T-helper 1 cell treated with Interleukin-12 subunit alpha and Interleukin-12 subunit beta and Interleukin-4 antibody, amounts not matched to agents 30 μg/mL and 1 μg/mL, for 36 hours (primary cell): ENCODE measurements at regions not wholly inside any gene's neighbourhood (a gene's known extent, or its start where the extent isn't known, plus 50 kb on each side); places are given as distances from the start of the nearest gene placed in this dataset.
"Not testable (repeated sequence)": the region's sequence is repeated elsewhere in the genome, so short reads cannot be mapped to it uniquely, and the experiment has no call there.

ENCODE experiments used
- H3K27ac Mint-ChIP-seq: one replicate; pipeline ENCODE4 v1.8.0; 2021; ENCODE audit warnings: mild to moderate bottlenecking, mixed read lengths
- H3K27me3 Mint-ChIP-seq: one replicate; pipeline ENCODE4 v1.8.0; 2021; ENCODE audit warnings: low read depth, mixed read lengths
- H3K36me3 Mint-ChIP-seq: one replicate; pipeline ENCODE4 v1.8.0; 2021; ENCODE audit warnings: low read depth, mixed read lengths
- H3K4me1 Mint-ChIP-seq: one replicate; pipeline ENCODE4 v1.8.0; 2021; ENCODE audit warnings: low read depth, mixed read lengths
- H3K4me3 Mint-ChIP-seq: one replicate; pipeline ENCODE4 v1.8.0; 2021; ENCODE audit warnings: mild to moderate bottlenecking, moderate library complexity, mixed read lengths
- H3K9me3 Mint-ChIP-seq: one replicate; pipeline ENCODE4 v1.8.0; 2021; ENCODE audit warnings: mixed read lengths

DNA sequence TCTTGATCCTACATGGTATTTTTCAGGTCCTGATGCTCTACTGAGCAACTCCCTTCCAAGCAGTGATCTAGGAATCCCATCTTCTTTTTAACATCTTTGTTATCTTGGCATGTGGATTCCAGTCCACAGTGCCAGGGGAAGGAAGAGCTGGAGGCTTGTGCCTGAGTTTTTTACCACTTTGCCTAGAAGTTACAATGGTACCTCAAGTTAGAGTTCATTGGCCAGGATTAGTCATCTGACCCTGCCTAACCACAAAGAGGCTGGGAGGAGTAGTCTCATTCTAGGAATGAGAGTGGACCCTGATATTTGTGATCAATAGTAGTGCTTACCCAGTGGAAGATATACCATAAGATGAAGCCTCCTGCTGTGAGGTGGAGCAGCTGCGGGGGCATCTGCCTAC is 109.3 kb downstream of the ADCYAP1 start:
- H3K36me3 Mint-ChIP-seq, result no peaks in the 10 kb centered on the region
- no peak overlapping the region for H3K4me3 Mint-ChIP-seq
- H3K9me3 Mint-ChIP-seq, result no peaks in the 10 kb centered on the region
- no peaks in the 10 kb centered on the region for H3K27me3 Mint-ChIP-seq
- H3K4me1 Mint-ChIP-seq, result no peaks in the 10 kb centered on the region
- no peak overlapping the region for H3K27ac Mint-ChIP-seq

DNA sequence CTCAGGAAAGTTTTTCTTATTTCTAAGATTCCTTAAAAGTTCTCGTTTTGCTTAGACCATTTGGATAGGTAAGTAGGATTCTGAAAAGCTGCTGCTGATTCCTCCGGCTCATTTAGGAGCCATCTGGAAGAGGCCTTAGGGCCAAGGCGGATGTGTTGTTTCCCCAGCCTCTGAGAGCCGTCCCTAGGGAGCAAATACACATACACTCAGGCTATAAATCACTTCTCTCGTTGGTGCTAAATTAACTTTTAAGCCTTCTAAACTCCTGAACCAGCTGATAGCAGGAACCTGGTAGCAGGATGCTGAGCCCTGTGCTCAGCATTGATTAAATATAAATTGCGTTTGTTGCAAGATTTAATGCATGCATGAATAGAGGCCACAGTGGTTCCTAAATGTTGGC is 109.8 kb downstream of the ADCYAP1 start:
- H3K36me3 Mint-ChIP-seq, result no peaks in the 10 kb centered on the region
- H3K9me3 Mint-ChIP-seq, result no peaks in the 10 kb centered on the region
- no peaks in the 10 kb centered on the region for H3K27me3 Mint-ChIP-seq
- H3K4me3 Mint-ChIP-seq, result no peak overlapping the region
- H3K4me1 Mint-ChIP-seq, result no peaks in the 10 kb centered on the region
- H3K27ac Mint-ChIP-seq, result no peak overlapping the region

DNA sequence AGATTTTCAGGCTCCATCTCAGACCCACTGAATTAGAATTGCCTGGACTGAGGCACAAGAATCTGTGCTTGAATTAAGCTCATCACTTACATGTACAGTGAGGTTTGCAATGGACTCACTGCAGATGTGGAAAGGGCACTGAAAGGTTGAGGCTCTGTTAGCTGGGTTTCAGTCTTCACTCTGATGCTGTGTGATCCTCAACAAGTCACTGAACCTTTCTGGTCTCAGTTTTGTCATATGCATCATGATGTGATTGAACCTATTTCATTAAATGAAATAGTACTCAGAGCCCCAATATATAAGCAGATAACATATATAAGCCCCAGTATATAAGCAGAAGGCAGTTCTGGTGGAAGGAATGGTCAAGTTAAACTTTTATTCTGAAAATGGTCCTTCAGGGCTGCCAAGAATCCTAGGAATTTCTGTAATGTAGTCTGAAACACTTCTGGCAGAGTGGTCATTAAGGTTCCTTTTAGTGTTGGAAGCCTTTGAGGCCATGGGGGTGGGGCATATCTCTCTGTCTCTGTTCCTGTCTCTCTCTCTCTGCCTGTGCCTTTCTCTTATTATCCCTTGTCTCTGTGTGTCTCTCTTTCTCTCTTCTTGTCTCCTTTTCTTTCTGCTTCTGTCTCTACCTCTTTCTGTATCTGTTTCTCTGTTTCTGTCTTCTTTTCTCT is 110.4 kb downstream of the ADCYAP1 start:
- no peaks in the 10 kb centered on the region for H3K36me3 Mint-ChIP-seq
- no peaks in the 10 kb centered on the region for H3K9me3 Mint-ChIP-seq
- no peak overlapping the region for H3K27ac Mint-ChIP-seq
- no peaks in the 10 kb centered on the region for H3K27me3 Mint-ChIP-seq
- no peaks in the 10 kb centered on the region for H3K4me1 Mint-ChIP-seq
- H3K4me3 Mint-ChIP-seq, result no peak overlapping the region

DNA sequence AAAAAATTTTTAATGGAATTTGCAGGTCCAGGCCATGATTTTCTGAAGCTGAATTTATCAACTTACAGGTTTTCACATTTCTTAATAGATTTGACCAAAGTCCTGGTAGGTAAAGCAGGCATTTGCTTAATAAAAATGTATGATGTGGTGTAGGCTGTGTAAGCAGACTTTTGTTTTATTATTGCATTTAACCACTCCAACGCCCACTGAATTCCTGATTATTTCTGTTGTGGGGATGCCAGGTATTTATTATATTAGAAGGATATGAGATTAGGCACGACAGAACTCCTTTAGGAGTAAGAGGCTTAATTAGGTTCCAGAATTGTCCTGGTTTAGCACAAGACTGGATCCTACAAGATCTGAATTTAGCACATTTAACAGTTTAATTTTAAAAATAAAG is 111.1 kb downstream of the ADCYAP1 start:
- H3K27me3 Mint-ChIP-seq, result no peaks in the 10 kb centered on the region
- no peaks in the 10 kb centered on the region for H3K9me3 Mint-ChIP-seq
- H3K36me3 Mint-ChIP-seq, result no peaks in the 10 kb centered on the region
- H3K4me1 Mint-ChIP-seq, result no peaks in the 10 kb centered on the region
- H3K4me3 Mint-ChIP-seq, result no peak overlapping the region
- no peak overlapping the region for H3K27ac Mint-ChIP-seq

DNA sequence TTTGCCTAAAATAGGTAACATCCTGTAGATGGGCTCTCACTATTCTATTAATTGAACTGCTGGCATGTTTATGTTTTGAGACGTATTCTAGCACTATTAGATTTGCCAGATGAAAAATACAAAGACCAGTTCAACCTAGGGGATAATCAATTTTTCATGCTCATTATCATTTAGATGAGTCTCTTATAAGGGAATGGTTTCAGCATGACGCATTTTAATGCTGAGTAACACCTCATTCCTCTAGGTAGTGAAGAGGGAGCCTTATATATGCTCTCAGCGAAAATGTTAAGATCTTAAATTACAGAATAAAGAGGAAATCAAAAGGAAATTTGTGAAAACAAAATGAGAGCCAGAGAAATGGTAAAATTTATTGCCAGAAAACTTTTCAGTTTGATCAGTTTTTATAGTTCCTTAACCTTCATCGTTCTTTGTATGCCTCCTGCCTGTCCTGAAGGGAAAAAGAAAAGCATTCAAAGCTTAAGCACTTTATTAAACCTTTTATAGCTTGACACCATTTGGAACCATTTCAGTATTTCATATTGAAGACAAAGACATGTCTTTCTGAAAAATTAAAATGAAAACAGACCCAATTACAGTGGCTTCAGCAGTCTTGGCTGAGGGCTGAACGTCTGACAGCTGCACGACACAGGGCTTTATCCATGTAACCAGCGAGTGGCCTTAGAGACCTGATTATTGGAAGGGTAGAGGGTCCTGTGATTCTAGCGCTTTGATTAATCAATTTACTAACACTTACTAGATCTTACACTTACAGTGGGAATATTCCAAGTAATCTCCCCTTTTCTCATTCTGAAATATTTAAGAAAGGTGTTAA is 112.8 kb downstream of the ADCYAP1 start:
- no peak overlapping the region for H3K27ac Mint-ChIP-seq
- no peaks in the 10 kb centered on the region for H3K36me3 Mint-ChIP-seq
- H3K27me3 Mint-ChIP-seq, result no peaks in the 10 kb centered on the region
- no peaks in the 10 kb centered on the region for H3K4me1 Mint-ChIP-seq
- H3K9me3 Mint-ChIP-seq, result no peaks in the 10 kb centered on the region
- no peak overlapping the region for H3K4me3 Mint-ChIP-seq

DNA sequence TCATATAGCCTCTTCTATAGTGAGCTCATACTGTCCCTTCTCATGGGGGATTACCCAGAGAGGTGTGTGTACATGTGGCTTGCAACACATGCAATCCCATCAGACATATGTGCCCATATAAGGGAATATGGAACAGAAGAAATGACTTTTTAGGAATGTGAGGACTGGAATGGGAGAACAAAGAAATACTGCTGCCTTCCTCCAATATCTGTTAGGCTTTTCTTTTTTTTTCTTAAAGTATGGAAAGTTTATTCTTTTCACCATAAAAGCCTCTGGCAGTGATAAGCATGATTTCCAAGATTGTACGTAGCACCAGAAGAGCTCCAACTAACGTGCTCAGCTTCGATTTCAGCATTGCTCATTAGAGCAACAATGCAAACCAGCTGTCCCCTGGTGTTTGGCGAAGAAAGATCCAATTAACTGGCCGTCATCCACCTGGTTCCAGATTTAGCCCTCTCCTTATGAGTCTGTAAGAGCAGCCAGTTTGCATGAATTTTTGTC is 113.6 kb downstream of the ADCYAP1 start:
- Mint-ChIP-seq H3K27ac (no peak overlapping the region), H3K4me1 (no peaks in the 10 kb centered on the region), H3K9me3 (no peaks in the 10 kb centered on the region), H3K4me3 (no peak overlapping the region), H3K27me3 (no peaks in the 10 kb centered on the region), H3K36me3 (no peaks in the 10 kb centered on the region)

DNA sequence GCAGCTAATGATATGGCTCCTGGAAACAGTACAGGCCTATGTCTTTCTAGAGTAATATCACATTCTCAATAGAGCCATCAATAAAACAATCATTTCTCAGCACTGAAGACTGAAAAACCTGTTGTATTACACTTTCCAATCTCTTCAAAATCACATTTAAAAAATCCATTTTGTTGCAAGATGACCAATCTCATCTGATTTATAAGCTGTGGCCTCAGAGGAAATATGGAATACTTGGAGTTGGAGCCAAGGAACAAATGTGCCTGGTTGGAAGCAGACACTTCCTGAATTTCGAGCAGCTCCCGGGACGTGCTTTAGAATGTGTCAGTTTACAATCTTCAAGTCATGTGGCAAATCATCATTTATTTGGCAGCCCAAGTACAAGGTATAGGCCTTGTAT is 114.5 kb downstream of the ADCYAP1 start:
- no peak overlapping the region for H3K27ac Mint-ChIP-seq
- H3K4me1 Mint-ChIP-seq, result no peaks in the 10 kb centered on the region
- no peaks in the 10 kb centered on the region for H3K9me3 Mint-ChIP-seq
- no peak overlapping the region for H3K4me3 Mint-ChIP-seq
- no peaks in the 10 kb centered on the region for H3K27me3 Mint-ChIP-seq
- no peaks in the 10 kb centered on the region for H3K36me3 Mint-ChIP-seq

DNA sequence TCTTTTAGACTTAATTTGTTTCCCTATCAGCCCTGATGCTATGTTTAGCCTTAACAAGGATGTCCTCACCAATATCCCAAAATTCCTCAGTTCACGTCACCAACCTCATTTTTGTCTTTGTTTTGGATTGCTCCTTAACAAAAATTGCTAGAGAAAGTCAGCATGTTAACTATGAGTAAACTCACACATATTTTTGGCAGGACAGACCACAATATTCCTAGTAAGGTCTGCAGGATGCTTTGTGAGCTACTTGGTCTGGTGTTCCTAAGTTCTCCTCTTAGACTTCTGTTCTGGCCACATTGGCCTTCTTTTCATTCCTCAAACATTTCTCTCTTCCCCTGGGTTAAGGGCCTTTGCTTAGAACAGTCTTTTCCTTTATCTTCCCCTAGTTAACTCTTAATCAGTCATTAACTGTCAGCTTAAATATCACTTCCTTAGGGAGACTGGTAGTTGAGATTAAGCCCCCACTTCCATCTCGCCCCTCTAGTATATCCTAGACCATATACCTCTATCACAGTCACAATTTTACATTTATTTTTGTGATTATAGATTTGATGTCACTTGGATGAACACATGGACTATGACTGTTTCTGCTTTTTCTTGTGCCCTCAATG is 116.2 kb downstream of the ADCYAP1 start:
- no peak overlapping the region for H3K27ac Mint-ChIP-seq
- no peak overlapping the region for H3K4me3 Mint-ChIP-seq
- no peaks in the 10 kb centered on the region for H3K9me3 Mint-ChIP-seq
- H3K27me3 Mint-ChIP-seq, result no peaks in the 10 kb centered on the region
- H3K4me1 Mint-ChIP-seq, result no peaks in the 10 kb centered on the region
- no peaks in the 10 kb centered on the region for H3K36me3 Mint-ChIP-seq

DNA sequence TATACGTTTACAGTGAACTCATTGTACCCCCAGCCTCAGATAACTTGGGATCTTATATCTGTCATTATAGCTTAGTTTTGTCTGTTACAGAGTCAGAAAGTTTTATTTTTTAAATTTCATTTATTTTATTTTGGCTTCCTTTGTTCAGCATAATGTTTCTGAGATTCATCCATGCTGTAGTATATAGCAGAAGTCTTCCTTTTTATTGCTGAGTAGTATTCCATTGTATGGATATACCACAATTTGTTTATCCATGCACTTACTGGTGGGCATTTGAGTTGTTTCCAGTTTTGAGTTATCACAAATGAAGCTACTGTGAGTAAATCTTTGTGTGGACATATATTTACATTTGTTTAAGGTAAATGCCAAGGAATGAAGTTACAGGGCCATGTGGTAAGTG is 122.3 kb downstream of the ADCYAP1 start:
- Mint-ChIP-seq H3K9me3 (peaks cover 11% of the 10 kb centered on the region), H3K4me1 (no peaks in the 10 kb centered on the region), H3K4me3 (no peak overlapping the region), H3K27me3 (no peaks in the 10 kb centered on the region), H3K27ac (no peak overlapping the region), H3K36me3 (no peaks in the 10 kb centered on the region)

DNA sequence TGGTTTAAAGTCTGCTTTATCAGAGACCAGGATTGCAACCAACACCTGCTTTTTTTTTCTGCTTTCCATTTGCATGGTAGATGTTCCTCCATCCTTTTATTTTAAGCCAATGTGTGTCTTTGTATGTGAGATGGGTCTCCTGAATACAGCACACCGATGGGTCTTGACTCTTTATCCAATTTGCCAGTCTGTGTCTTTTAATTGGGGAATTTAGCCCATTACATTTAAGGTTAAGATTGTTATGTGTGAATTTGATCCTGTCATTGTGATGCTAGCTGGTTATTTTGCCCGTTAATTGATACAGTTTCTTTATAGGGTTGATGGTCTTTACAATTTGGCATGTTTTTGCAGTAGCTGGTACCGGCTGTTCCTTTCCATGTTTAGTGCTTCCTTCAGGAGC is 128.4 kb downstream of the ADCYAP1 start:
- not testable (repeated sequence) for H3K27ac Mint-ChIP-seq, H3K4me1 Mint-ChIP-seq, H3K27me3 Mint-ChIP-seq, H3K4me3 Mint-ChIP-seq, H3K36me3 Mint-ChIP-seq
- peaks cover 15% of the 10 kb centered on the region for H3K9me3 Mint-ChIP-seq

DNA sequence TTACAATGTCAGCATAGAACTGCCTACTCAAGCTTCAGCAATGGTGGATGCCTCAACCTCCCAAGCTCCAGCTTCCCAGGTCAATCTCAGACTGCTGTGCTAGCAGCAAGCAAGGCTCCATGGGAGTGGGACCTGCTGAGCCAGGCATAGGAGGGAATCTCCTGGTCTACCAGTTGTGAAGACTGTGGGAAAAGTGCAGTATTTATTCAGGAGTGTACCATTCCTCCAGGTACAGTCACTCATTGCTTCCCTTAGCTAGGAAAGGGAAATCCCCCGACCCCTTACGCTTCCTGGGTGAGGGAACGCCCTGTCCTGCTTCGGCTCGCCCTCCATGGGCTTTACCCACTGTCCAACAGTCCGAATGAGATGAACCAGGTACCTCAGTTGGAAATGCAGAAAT is 130.3 kb downstream of the ADCYAP1 start:
- no peaks in the 10 kb centered on the region for H3K4me1 Mint-ChIP-seq
- H3K4me3 Mint-ChIP-seq, result no peak overlapping the region
- H3K36me3 Mint-ChIP-seq, result no peaks in the 10 kb centered on the region
- no peak overlapping the region for H3K27ac Mint-ChIP-seq
- H3K9me3 Mint-ChIP-seq, result peaks cover 15% of the 10 kb centered on the region
- H3K27me3 Mint-ChIP-seq, result no peaks in the 10 kb centered on the region

DNA sequence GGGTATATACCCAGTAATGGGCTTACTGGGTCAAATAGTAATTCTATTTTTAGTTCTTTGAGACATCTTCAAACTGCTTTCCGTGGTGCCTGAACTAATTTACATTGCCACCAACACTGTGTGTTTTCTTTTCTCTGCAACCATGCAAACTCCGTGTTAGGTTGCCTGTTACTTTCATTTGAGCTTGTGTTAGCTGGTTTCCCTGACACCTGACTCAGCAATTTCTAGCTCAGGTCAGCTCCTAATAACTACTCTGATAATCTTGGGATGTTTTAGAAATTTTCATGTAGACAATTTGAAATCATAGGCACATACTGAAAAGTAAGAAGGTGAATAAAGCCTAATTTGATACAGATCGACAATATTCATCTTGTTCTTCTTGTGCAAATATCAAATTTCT is 132.3 kb downstream of the ADCYAP1 start:
- Mint-ChIP-seq H3K27me3 (no peaks in the 10 kb centered on the region), H3K9me3 (peaks cover 4% of the 10 kb centered on the region), H3K36me3 (no peaks in the 10 kb centered on the region), H3K27ac (no peak overlapping the region), H3K4me3 (no peak overlapping the region), H3K4me1 (no peaks in the 10 kb centered on the region)

DNA sequence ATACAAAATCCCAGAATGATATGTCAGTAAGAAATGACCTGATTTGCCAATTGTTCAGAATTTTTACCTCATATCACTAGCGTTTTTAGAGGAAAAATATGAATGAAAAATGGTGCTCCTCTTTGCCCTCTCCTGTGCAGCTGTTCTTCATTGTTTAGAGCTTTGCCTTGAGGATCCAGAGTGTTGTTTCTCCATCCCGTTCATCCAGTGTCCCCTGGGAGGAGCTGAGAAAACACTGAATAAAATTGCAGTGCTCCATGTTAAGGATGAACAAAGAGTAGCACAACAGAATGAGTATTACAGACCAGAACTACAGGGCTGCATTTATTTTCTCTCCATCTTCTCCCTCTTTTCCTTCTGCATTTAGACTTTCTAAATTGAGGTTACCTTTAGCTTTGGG is 133.1 kb downstream of the ADCYAP1 start:
- Mint-ChIP-seq H3K27ac (no peak overlapping the region), H3K36me3 (no peaks in the 10 kb centered on the region), H3K9me3 (no peaks in the 10 kb centered on the region), H3K4me3 (no peak overlapping the region), H3K4me1 (no peaks in the 10 kb centered on the region), H3K27me3 (no peaks in the 10 kb centered on the region)

DNA sequence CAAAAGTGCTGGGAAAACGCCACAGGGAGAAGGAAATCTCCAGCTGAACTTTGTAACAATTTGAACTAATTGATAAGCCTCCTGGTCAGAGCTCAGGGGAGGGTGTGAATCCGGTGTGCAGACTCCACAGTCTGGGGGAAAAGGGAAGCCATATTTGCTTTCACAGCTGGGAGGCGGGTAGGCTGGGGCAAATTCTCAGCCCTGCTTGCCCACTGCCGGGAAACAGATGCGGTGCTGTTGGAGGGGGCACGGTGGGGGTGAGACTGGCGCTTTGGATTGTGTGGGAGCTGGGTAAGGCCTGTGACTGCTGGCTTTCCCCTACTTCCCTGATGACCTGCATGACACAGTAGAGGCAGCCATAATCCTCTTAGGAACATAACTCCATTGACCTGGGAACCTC is 134.8 kb downstream of the ADCYAP1 start:
- H3K27ac Mint-ChIP-seq, result no peak overlapping the region
- no peak overlapping the region for H3K4me3 Mint-ChIP-seq
- H3K4me1 Mint-ChIP-seq, result no peaks in the 10 kb centered on the region
- no peaks in the 10 kb centered on the region for H3K36me3 Mint-ChIP-seq
- no peaks in the 10 kb centered on the region for H3K27me3 Mint-ChIP-seq
- H3K9me3 Mint-ChIP-seq, result no peaks in the 10 kb centered on the region

DNA sequence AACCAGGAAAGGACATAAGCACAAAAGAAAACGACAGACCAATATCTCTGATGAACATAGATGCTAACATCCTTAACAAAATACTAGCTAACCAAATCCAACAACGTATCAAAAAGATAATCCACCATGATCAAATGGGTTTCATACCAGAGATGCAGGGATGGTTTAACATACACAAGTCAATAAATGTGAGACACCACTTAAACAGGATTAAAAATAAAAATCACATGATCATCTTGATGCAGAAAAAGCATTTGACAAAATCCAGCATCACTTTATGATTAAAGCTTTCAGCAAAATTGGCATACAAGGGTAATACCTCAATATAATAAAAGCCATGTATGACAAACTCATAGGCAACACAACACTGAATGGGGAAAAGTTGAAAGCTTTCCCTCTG is 138.4 kb downstream of the ADCYAP1 start:
- not testable (repeated sequence) for H3K27ac Mint-ChIP-seq, H3K9me3 Mint-ChIP-seq, H3K4me1 Mint-ChIP-seq, H3K4me3 Mint-ChIP-seq, H3K27me3 Mint-ChIP-seq, H3K36me3 Mint-ChIP-seq
